ENCODE measurements at regions not wholly inside any gene's neighbourhood (a gene's known extent, or its start where the extent isn't known, plus 50 kb on each side); places are given as distances from the start of the nearest gene placed in this dataset.

DNA sequence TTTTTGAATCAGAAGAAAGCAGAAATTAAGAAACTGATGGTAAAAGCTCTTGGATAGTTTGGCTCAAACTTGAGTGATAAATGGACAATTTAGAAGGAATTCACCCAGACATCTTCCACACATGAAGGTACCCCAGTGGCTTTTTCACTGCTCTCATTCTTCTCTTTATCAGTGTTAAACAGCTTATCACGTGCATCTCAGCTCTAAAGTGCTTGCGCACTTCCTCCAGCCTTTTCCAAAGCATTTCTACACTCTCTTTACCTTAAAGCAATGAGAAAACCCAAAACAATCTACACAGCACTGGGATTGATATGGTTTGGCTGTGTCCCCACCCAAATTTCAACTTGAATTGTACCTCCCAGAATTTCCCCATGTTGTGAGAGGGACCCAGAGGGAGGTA is 509.1 kb upstream of the FAT1 start:
- TF ChIP-seq, protein P1, sequence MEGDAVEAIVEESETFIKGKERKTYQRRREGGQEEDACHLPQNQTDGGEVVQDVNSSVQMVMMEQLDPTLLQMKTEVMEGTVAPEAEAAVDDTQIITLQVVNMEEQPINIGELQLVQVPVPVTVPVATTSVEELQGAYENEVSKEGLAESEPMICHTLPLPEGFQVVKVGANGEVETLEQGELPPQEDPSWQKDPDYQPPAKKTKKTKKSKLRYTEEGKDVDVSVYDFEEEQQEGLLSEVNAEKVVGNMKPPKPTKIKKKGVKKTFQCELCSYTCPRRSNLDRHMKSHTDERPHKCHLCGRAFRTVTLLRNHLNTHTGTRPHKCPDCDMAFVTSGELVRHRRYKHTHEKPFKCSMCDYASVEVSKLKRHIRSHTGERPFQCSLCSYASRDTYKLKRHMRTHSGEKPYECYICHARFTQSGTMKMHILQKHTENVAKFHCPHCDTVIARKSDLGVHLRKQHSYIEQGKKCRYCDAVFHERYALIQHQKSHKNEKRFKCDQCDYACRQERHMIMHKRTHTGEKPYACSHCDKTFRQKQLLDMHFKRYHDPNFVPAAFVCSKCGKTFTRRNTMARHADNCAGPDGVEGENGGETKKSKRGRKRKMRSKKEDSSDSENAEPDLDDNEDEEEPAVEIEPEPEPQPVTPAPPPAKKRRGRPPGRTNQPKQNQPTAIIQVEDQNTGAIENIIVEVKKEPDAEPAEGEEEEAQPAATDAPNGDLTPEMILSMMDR (IDR thresholded peaks at IDR 0.05), result no peak
- TF ChIP-seq POLR2A (IDR thresholded peaks at IDR 0.05), result no peak
- TF ChIP-seq EP300 (IDR thresholded peaks at IDR 0.05), result no peak

Measured in gastroesophageal sphincter (tissue), 3 donors.